ENCODE measurements at regions not wholly inside any gene's neighbourhood (a gene's known extent, or its start where the extent isn't known, plus 50 kb on each side); places are given as distances from the start of the nearest gene placed in this dataset.
"Not testable (repeated sequence)": the region's sequence is repeated elsewhere in the genome, so short reads cannot be mapped to it uniquely, and the experiment has no call there.

GRCh38 chr7:153088601-153089000, 329.0 kb downstream of the ACTR3B start:
- Histone ChIP-seq H3K9me3 (no peaks in the 10 kb centered on the region), H3K27me3 (ENCODE audit: low read depth) (peaks cover 4% of the 10 kb centered on the region; the same call in 1 of the 2 replicates), H3K36me3 (replicated peaks) (no peaks in the 10 kb centered on the region), H3K4me3 (no peak overlapping the region), H3K4me1 (no peaks in the 10 kb centered on the region)
- DNase-seq (ENCODE audit: low spot score in 2 of 2), result no peak
- in situ Hi-C loops (cut with MboI; ENCODE audit: low sequenced_read_pairs), result no loop called here

- H3K9me3 ChIP-seq, result no peaks in the 10 kb centered on the region
- no peak overlapping the region for H3K4me3 ChIP-seq
- in situ Hi-C loops (cut with MboI; ENCODE audit: low sequenced_read_pairs), result no loop called here
- H3K4me1 ChIP-seq, result no peaks in the 10 kb centered on the region
- peaks cover 4% of the 10 kb centered on the region; the same call in 1 of the 2 replicates for H3K27me3 ChIP-seq (ENCODE audit: low read depth)
- no peak for DNase-seq (ENCODE audit: low spot score in 2 of 2)
- no peaks in the 10 kb centered on the region for H3K36me3 ChIP-seq (replicated peaks)
Observed at GRCh38 chr7:153090209-153090608, 330.7 kb downstream of the ACTR3B start.

DNA sequence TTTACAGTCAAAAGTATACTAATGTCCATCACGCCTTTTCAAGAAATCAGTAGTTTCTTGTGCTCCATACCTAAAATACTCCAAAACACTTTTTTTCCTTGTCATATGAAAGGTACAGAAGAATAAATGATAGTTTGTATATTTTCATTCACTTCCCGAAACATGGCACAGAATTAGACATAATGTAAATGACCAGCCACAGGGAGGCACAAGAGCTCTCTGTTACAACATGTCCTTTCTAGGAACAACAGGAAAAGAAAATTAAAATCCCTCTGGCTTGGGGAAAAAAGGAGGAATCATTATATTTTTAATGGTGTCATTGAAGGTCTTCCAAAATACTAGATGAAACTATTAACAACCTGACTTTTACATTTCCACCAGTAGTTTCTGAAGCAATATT, 331.2 kb downstream of the ACTR3B start:
- no peaks in the 10 kb centered on the region for H3K4me1 ChIP-seq
- no peaks in the 10 kb centered on the region for H3K36me3 ChIP-seq (replicated peaks)
- in situ Hi-C loops (cut with MboI; ENCODE audit: low sequenced_read_pairs), result no loop called here
- peaks cover 4% of the 10 kb centered on the region; the same call in 1 of the 2 replicates for H3K27me3 ChIP-seq (ENCODE audit: low read depth)
- DNase-seq (ENCODE audit: low spot score in 2 of 2), result no peak
- no peaks in the 10 kb centered on the region for H3K9me3 ChIP-seq
- no peak overlapping the region for H3K4me3 ChIP-seq

DNA sequence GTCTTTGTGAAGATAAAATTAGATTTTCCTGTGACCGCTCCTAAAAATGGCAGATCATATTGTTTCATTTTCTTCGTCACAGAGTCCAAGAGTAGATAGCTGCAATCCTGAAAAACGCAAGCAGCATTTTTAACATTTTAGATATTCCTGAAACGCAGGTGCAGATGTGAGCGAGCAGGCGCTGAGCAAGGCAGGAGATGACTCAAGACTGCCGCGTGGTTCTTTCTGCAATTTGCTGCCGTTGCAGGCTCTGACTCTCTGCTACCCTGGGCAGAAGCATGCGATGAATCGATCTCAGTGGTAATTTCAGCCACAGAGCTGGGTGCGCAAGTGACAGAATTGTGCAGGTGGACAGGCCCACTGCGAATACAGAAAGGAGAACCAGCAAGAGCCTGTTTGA, 331.9 kb downstream of the ACTR3B start:
- DNase-seq (ENCODE audit: low spot score in 2 of 2), result no peak
- H3K4me1 ChIP-seq, result no peaks in the 10 kb centered on the region
- in situ Hi-C loops (cut with MboI; ENCODE audit: low sequenced_read_pairs), result no loop called here
- H3K36me3 ChIP-seq (replicated peaks), result no peaks in the 10 kb centered on the region
- peaks cover 4% of the 10 kb centered on the region; the same call in 1 of the 2 replicates for H3K27me3 ChIP-seq (ENCODE audit: low read depth)
- no peak overlapping the region for H3K4me3 ChIP-seq
- H3K9me3 ChIP-seq, result no peaks in the 10 kb centered on the region

GRCh38 chr7:153097511-153098201, 338.1 kb downstream of the ACTR3B start:
- in situ Hi-C loops (cut with MboI; ENCODE audit: low sequenced_read_pairs), result no loop called here
- no peaks in the 10 kb centered on the region for H3K4me1 ChIP-seq

GRCh38 chr7:153099235-153099634, 339.7 kb downstream of the ACTR3B start:
- H3K36me3 ChIP-seq (replicated peaks), result no peaks in the 10 kb centered on the region
- no peak for DNase-seq (ENCODE audit: low spot score in 2 of 2)
- no peaks in the 10 kb centered on the region for H3K4me1 ChIP-seq
- H3K4me3 ChIP-seq, result no peak overlapping the region
- peaks cover 4% of the 10 kb centered on the region; the same call in 1 of the 2 replicates for H3K27me3 ChIP-seq (ENCODE audit: low read depth)
- no peaks in the 10 kb centered on the region for H3K9me3 ChIP-seq
- in situ Hi-C loops (cut with MboI; ENCODE audit: low sequenced_read_pairs), result no loop called here

More at GRCh38 chr7:153097511-153098201, 338.1 kb downstream of the ACTR3B start:
- no peaks in the 10 kb centered on the region for H3K36me3 ChIP-seq (replicated peaks)
- H3K4me3 ChIP-seq, result no peak overlapping the region
- no peaks in the 10 kb centered on the region for H3K9me3 ChIP-seq
- peaks cover 4% of the 10 kb centered on the region; the same call in 1 of the 2 replicates for H3K27me3 ChIP-seq (ENCODE audit: low read depth)
- DNase-seq (ENCODE audit: low spot score in 2 of 2), result no peak

- in situ Hi-C loops (cut with MboI; ENCODE audit: low sequenced_read_pairs), result no loop called here
- peaks cover 4% of the 10 kb centered on the region; the same call in 1 of the 2 replicates for H3K27me3 ChIP-seq (ENCODE audit: low read depth)
- no peaks in the 10 kb centered on the region for H3K4me1 ChIP-seq
- DNase-seq (ENCODE audit: low spot score in 2 of 2), result no peak
- H3K36me3 ChIP-seq (replicated peaks), result no peaks in the 10 kb centered on the region
- no peak overlapping the region for H3K4me3 ChIP-seq
- H3K9me3 ChIP-seq, result no peaks in the 10 kb centered on the region
Observed at GRCh38 chr7:153100691-153101237, 341.2 kb downstream of the ACTR3B start.

GRCh38 chr7:153103202-153103601, 343.6 kb downstream of the ACTR3B start:
- Histone ChIP-seq H3K4me3 (no peak overlapping the region), H3K27me3 (ENCODE audit: low read depth) (peaks cover 4% of the 10 kb centered on the region; the same call in 1 of the 2 replicates), H3K4me1 (no peaks in the 10 kb centered on the region), H3K9me3 (no peaks in the 10 kb centered on the region), H3K36me3 (replicated peaks) (no peaks in the 10 kb centered on the region)
- no peak for DNase-seq (ENCODE audit: low spot score in 2 of 2)
- in situ Hi-C loops (cut with MboI; ENCODE audit: low sequenced_read_pairs), result no loop called here

DNA sequence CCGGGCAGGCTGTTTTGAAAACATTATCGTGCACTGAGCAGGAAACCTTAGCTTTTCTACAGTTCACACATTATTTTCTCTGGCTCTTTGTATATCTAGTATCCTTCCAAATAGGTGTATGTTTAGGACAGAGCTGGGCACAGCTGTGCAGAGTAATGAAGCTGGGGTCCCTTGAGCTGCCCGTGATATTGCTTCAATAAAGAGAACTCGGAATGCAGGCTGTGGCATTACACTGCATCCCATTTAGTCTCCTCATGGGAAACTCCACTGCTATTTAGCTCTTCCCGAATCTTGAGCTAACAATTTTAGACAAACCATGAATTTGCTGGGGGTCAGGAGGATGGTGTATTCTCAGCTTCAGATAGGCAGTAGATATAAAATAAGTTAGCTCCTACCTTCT, 348.3 kb downstream of the ACTR3B start:
- no peaks in the 10 kb centered on the region for H3K27me3 ChIP-seq (ENCODE audit: low read depth)
- no peak for DNase-seq (ENCODE audit: low spot score in 2 of 2)
- in situ Hi-C loops (cut with MboI; ENCODE audit: low sequenced_read_pairs), result no loop called here
- H3K36me3 ChIP-seq (replicated peaks), result no peaks in the 10 kb centered on the region
- H3K4me1 ChIP-seq, result no peaks in the 10 kb centered on the region
- H3K9me3 ChIP-seq, result no peaks in the 10 kb centered on the region
- H3K4me3 ChIP-seq, result no peak overlapping the region

GRCh38 chr7:153109566-153109965, 350.0 kb downstream of the ACTR3B start:
- no peaks in the 10 kb centered on the region for H3K9me3 ChIP-seq
- no peaks in the 10 kb centered on the region for H3K4me1 ChIP-seq
- no peaks in the 10 kb centered on the region for H3K36me3 ChIP-seq (replicated peaks)
- H3K27me3 ChIP-seq (ENCODE audit: low read depth), result no peaks in the 10 kb centered on the region
- no peak for DNase-seq (ENCODE audit: low spot score in 2 of 2)
- H3K4me3 ChIP-seq, result no peak overlapping the region
- in situ Hi-C loops (cut with MboI; ENCODE audit: low sequenced_read_pairs), result no loop called here

- DNase-seq (ENCODE audit: low spot score in 2 of 2), result no peak
- in situ Hi-C loops (cut with MboI; ENCODE audit: low sequenced_read_pairs), result no loop called here
- Histone ChIP-seq H3K27me3 (ENCODE audit: low read depth) (no peaks in the 10 kb centered on the region), H3K4me3 (no peak overlapping the region), H3K36me3 (replicated peaks) (no peaks in the 10 kb centered on the region), H3K9me3 (no peaks in the 10 kb centered on the region), H3K4me1 (no peaks in the 10 kb centered on the region)
Observed at GRCh38 chr7:153110606-153111005, 351.1 kb downstream of the ACTR3B start.

GRCh38 chr7:153122255-153122654, 362.7 kb downstream of the ACTR3B start:
- H3K4me3 ChIP-seq; H3K4me1 ChIP-seq; H3K9me3 ChIP-seq; H3K36me3 ChIP-seq (replicated peaks); DNase-seq (ENCODE audit: low spot score in 2 of 2); in situ Hi-C loops (cut with MboI; ENCODE audit: low sequenced_read_pairs); H3K27me3 ChIP-seq (ENCODE audit: low read depth): not testable (repeated sequence)

DNA sequence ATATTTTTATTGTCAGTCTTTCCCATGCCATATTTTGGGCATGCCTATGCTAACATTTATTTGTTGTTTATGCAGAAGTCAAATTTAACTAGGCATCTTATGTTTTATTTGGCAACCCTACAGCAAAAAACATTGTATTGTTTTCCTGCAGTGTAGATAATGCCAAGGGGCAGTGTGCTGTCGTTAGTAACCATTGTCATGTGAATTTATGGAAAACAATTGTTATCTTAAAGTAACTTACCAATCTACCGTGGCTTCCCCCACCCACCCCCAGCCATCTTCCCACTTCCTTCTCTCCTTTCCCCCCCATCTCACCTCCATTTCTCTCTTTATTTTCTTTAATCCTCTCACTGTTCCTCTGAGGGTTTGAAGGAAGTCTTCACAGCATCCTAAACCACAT, 370.5 kb downstream of the ACTR3B start:
- Histone ChIP-seq H3K9me3 (no peaks in the 10 kb centered on the region), H3K27me3 (ENCODE audit: low read depth) (no peaks in the 10 kb centered on the region), H3K36me3 (replicated peaks) (no peaks in the 10 kb centered on the region), H3K4me1 (no peaks in the 10 kb centered on the region), H3K4me3 (no peak overlapping the region)
- in situ Hi-C loops (cut with MboI; ENCODE audit: low sequenced_read_pairs), result no loop called here
- DNase-seq (ENCODE audit: low spot score in 2 of 2), result no peak

- Histone ChIP-seq H3K9me3 (no peaks in the 10 kb centered on the region), H3K36me3 (replicated peaks) (no peaks in the 10 kb centered on the region), H3K27me3 (ENCODE audit: low read depth) (no peaks in the 10 kb centered on the region), H3K4me1 (no peaks in the 10 kb centered on the region), H3K4me3 (no peak overlapping the region)
- in situ Hi-C loops (cut with MboI; ENCODE audit: low sequenced_read_pairs), result no loop called here
- no peak for DNase-seq (ENCODE audit: low spot score in 2 of 2)
Observed at GRCh38 chr7:153151766-153152165, 392.2 kb downstream of the ACTR3B start.

Data from HAP-1 (cell line).